GF-D8 (cell line): ENCODE measurements at regions not wholly inside any gene's neighbourhood (a gene's known extent, or its start where the extent isn't known, plus 50 kb on each side); places are given as distances from the start of the nearest gene placed in this dataset.
"Not testable (repeated sequence)": the region's sequence is repeated elsewhere in the genome, so short reads cannot be mapped to it uniquely, and the experiment has no call there.

ENCODE experiments used
- DNase-seq: peaks from one replicate; lab custom pipeline; 2025; lab: John Stamatoyannopoulos, UW

DNA sequence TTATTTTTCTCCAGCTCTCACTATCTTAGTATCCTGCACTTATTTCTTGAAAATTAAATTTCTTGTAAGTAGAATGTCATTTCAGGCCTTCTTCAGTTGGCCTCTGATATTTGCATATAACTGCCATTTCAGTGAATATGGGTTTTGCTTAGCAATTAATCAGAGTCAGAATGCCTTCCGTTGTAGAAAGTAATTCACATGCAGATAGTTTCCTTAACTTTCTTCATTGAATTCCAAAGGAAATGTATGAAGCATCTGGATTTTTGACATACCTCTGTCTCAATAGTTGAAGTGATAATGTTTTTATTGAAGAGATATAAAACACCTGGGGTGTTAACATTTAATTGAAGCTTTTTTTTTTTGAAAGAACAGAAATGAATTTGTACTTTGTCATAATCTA is 914.1 kb upstream of the NXPH2 start:
- DNase-seq, result no peak

DNA sequence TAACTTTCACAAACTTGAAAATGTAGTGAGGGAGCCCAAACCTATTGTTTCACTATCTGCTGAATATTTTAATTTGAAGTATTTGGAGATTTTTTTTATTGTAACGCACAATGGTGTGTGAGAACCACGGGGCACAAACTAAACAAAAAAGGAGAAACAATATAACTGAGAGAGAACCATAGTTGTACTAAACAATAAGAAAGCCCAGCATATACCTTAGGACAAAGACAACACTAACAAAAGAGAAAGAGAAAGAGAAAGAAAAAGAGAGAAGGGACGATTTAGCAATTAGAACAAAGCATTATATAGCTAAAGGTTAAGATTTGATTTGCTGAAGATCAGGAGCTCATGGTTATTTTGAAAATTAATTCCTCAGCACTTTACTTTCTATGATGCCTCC is 906.0 kb upstream of the NXPH2 start:
- no peak for DNase-seq

DNA sequence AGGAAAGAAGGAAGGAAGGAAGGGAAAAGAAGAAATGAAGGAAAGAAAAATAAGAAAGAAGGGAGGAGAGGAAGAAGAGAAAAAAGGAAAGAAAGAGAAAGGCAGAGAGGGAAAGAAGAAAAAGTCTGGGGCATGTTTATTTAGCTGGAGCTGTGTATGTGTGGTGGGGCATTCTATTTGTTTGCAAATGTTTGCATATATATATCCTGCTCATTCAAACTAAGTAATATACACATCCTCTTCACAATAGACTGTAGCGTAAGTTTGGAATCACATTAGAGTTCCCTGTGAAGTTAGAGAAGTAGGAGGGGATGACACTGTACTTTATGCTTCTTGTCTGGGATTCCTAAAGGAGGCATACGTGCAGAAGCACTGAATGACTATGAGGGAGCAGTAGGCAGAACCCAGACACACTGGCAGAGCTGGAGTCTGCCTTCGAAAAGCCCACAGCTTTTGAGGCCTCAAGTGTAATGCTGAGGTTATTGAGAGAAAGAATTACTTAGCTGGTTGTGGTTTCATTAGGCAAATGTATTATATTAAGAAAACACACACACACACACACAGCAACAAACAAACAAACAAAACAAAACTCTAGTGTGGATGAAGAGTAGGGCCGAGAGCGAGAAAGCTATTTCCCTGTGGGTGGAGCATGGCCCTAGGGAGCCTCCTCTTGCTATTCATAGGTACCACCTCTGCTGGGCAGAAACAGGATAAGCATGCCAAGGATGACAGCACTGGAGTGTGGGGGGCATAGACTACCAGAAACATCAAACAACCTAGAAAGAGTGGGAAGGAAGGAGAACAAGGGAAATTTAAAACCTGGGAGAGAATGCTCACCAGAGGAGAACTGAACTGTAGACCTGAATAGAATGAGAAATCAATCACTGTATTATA is 905.1 kb upstream of the NXPH2 start:
- DNase-seq, result no peak

DNA sequence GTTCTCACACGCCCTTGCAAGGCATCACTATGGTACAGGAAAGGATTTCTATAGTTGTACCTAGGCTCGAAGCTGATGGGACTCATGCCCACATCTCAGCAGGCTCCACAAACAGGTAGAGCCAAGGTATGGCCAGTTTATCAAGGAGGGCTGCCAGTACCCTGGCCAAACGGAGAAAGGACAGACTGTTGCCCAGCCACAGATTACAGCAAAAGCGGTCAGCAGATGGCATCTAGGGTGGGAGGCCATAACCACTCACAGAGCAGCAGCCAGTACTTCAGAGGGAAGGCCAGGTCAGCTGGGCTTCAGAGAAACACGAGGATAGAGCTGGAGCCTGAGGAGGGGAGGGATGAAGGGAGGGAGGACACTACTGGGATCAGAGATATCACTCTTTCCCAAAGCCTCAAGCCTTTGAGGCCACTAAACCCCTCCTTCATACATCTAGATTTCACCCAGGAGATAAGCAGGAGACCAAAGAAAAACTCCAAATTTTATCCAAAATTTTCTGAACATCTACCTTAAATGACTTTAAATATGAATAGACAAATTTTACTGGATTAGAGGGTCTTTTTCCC is 904.2 kb upstream of the NXPH2 start:
- DNase-seq, result no peak

DNA sequence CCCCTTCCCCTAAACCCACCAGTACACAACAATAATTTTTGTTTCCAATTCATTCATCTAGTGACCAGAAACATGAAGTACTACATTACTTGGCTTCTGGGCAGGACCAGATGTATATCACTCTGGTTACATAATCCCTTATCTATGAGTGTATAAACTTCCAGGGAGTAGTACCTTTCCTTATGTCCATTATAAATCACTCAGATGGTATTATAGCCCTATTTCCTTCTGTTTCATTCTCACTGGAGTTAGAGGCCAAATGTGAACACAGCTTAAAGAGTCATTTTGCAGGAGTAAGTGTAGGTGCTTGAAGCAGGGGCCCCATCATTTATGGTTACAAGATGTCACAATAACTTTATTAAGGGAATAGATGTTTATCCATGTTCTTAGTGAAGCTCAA is 894.4 kb upstream of the NXPH2 start:
- no peak for DNase-seq

DNA sequence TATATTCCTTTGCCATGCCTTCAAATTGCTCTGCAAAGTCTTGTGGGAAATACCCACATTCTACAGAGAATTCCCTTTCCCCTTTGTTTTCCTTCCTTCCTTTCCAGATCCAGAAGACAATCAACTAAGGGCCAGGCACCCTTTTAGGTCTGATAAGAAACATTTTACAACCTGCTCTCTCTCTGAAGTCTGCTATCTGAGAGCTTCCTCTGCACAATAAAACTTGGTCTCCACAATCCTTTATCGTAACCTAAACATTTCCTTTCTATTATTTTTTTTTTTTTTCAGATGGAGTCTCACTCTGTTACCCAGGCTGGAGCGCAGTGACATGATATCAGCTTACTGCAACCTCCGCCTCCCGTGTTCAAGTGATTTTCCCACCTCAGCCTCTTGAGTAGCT is 893.3 kb upstream of the NXPH2 start:
- not testable (repeated sequence) for DNase-seq

DNA sequence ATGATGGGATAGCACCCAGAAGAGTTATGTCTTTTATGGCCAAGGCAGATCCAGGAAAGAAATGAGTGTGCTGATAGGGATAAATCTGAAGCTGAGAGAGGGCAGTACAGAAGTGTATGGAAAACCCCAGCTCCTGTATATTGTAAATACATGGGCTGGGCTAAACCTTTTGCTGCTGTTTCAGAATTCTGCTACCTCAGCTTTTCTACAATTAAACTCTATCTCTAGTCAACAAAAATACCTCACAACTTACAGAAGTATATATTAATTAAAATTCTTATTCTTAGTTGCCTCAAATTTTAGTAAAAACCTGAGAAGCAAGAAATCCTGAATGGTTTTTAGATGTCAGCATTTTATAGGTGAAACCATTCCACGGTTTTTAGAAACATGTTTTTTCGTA is 889.5 kb upstream of the NXPH2 start:
- DNase-seq, result no peak

DNA sequence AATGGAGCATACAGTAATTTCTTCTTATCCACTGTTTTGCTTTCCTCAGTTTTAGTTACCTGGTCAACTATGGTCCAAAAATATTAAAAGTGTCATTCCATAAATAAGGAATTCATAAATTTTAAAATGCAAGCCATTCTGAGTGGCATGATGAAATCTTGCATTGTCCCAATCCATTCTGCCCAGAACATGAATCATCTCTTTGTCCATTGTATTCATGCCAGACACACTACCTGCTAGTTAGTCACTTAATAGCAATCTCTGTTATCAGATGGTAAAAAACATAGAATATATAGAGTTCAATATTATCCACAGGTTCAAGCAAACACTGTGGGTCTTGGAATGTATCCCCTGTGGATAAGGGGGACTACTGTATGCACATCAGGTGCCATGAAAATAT is 872.2 kb upstream of the NXPH2 start:
- no peak for DNase-seq

DNA sequence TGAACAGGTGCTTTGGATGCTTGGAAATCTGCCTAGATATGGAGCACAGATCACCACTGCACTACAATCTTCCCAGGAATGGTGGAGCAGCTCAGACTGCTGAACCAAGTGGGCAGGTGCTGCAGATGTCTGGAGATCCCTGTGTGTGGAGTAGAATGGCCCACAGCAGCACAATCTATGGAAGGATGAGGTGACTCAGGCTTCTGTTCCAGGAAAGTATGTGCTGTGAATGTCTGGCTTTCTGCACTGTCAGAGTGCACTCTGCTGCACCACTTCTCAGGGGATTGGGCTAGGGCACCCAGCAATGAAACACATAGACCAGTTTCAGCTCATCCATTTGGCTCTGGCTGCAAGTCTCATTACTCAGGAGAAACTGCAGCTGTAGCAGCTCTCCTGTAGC is 865.4 kb upstream of the NXPH2 start:
- DNase-seq, result no peak

DNA sequence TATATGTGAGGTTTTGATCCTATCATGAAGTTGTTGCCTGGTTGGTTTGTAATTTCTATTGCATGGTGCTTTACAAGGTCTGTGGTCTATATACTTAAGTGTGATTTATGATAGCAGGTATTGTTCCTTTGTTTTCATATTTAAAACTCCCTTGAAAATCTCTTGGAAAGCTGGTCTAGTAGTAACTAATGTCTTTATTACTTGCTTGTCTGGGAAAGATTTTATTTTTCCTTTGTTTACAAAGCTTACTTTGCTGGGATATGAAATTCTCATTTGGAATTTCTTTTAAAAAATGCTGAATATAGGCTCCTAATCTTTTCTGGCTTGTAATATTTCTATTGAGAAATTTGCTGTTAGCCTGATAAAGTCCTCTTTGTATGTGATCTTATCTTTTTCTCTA is 862.9 kb upstream of the NXPH2 start:
- DNase-seq, result no peak

DNA sequence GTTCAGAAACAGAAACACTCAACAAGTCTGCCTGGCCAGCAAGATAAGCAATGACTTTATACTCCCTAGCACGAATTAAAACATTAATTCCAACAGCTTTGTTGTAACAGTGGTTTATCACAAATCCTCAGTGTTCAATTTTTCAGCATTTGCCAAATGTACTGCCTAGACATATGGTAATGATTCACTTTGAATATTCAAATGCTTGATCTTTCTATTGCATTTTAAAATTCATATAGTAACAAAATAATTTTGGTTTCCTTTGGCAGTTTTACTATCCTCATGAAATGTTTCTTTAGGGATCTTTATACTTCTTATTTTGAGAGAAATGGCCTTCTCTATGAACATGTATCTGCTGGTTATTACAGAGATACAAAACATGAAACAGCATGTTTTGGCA is 851.8 kb upstream of the NXPH2 start:
- no peak for DNase-seq

DNA sequence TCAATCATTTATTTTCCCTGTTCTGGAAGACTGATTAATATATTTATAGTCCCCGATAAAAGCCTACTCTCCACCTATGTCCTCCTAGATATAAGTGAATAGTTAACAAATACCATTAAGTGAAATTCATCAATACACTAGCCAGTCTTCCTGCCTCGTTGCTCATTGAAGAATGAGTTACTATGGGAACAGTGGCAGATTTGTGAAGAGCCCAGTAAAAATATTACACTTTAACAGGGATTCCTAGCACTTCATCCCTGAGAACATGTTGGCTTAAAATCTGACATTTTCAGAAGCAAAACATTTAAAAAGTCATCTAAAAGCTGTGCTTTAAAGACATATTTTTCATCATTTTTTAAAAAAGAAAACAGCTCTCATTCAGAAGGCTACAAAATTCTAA is 848.7 kb upstream of the NXPH2 start:
- no peak for DNase-seq

DNA sequence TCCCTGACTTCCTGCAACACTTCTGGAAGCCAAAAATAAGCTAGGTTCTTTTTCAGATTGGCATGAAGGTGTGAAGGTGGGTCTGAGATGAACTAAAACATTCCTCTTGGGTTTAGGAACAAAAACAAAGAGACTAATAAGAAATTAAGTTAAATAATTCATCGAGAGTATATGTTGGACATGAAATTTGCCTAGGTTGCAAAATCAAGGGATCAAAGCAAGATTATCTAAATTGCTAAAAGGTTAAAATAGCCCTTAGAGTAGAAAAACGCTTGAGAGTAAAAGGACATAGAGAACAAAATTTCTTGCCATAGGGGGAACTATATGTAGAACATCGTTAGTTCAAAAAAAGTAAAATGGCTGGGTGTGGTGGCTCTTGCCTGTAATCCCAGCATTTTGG is 845.9 kb upstream of the NXPH2 start:
- no peak for DNase-seq

DNA sequence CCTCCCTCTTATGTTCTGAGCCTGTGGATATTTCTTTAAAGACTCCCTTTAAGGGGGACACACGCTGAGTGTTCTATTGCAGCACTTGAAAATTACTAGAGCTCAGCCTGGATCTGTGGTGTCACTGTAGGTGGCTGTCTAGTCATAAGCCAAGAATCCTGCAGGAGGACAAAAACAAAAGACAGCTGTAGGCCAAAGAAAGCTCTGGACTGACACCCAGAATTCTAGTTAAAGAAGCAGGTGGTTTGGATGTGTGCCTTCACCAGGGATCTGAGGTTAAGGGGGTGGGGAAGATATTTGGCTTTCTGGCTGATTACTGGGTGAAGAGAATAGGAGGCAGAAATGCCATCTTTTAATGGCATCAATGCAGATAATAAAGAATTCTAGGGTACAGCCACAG is 842.5 kb upstream of the NXPH2 start:
- DNase-seq, result no peak

DNA sequence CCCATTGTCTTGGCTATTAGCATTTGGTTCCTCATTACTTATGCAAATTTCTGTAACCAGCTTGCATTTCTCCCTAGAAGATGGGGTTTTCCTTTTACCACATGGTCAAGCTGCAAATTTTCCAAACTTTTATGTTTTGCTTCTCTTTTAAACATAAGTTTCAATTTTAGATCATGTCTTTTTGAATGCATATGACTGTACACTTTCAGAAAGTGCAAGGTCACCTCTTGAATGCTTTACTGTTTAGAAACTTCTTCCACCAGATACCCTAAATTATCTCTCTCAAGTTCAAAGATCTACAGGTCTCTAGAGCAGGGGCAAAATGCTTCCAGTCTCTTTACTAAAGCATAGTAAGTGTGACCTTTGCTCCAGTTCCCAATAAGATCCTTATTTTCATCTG is 837.6 kb upstream of the NXPH2 start:
- DNase-seq, result no peak

DNA sequence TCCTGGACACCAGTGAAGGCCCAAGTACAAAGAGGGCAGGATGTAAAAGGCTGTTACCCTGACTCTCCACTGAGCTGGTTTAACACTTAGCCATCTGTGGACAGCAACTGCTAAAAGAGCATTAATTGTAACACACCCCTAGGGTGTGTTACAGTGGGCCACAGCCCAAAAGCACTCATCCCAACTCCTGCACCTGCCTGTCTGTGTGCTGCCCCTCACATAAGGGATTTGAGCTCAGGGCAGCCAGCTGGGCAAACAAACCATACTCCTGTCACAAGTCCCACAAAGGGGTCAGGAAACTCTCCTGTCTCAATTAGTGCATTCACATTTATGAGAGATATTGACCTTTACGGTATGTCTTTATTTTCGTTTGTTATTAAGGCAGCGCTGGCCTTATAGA is 833.1 kb upstream of the NXPH2 start:
- no peak for DNase-seq

DNA sequence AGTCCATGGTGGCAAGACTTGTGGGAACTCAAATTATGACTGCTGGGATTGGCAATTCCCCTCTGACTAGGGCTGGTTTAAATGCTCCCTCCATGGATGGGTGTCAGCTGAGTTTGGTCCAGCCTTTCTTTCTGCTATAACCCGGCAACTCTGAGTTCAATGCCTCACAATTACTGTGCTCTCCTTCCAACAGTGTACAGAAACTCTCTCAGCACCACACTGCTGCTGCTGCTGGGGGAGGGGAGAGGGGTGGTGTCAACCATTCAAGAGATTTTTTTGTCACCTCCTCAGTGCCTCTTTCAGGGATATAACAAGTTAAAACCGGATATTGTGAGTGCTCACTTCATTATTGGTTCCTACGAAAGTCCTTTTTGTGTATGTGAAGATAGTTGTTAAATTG is 830.3 kb upstream of the NXPH2 start:
- DNase-seq, result no peak

DNA sequence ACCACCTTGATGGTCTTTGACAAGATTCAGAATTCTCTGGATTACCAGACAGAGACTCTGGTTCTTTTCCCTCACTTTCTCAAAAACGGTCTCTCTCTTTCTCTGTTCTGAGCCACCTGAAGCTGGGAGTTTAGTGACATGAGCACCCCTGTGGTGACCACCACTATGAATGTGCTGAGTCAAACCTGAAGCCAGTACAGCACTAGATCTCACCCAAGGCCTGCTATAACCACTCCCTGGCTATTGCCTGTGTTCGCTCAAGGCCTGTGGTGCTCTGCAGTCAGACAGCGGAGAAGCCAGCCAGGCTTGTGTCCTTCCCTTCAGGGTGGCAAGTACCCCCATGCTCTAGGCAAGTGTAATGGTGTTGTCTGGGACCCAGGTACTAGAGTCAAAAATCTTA is 828.9 kb upstream of the NXPH2 start:
- no peak for DNase-seq

DNA sequence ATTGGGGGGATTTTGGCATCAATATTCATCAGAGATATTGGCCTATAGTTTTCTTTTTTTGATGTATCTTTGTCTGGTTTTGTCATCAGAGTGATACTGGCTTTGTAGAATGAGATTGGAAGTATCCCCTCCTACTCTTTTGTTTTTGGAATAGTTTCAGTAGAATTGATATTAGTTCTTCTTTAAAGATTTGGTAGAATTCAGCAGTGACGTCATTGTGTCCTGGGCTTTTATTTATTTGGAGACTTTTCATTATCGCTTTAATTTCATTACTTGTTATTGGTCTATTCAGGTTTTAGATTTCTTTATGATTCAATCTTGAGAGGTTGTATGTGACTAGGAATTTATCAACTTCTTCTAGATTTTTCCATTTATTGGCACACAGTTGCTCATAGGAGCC is 825.5 kb upstream of the NXPH2 start:
- DNase-seq, result no peak

DNA sequence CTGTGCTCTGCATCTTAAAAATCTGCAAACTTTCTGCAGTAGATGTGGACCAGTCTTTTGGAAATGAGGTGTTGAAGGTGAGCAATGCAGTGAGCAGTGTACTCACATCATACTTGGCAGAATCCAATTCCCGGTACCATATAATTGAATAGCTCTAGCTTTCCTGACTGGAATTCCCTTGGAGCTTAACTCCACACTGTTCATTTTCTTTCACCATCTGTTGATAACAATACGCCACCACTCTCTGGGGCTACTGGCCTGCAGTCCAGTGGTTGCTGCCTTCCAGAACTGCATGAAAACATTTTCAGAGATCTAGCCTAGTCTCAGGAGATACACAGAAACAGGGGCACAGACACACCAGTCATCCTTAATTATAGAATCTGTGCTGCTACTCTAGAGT is 820.0 kb upstream of the NXPH2 start:
- no peak for DNase-seq

DNA sequence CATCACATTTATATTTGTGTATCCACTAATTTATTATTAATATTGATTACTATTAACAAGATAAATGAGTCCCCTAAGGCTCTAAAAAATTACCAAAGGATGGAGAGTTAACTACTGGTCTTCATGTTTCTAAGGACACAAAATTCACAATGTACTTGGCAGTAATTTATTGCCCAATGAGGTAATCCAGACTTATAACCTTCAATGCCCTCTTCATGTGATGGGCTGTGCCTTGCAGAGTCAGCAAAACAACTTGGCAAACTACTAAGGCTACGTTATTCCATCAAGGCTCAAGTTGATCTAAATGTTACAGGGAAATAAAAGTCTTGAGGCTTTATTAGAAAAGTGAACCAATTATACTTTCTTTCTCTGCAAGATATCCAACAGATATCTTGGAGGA is 804.9 kb upstream of the NXPH2 start:
- no peak for DNase-seq

DNA sequence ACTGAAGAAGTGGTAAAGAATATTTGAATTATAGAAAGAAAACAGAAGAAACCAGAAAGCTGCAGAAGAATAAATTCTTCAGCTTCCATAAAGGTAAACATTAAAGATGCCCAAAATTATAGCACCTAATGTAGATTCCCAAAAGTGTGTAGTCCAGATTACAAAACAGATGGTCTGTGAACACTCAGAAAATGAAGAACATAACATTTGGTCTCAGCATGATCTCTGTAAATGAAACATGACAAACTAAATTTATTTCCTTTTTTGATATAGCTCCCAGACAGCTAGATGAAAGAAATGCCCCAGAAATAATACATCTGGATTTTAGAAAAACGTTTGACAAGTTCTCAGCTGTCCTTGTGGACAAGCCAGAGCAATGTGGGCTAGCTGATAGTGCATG is 794.2 kb upstream of the NXPH2 start:
- no peak for DNase-seq

DNA sequence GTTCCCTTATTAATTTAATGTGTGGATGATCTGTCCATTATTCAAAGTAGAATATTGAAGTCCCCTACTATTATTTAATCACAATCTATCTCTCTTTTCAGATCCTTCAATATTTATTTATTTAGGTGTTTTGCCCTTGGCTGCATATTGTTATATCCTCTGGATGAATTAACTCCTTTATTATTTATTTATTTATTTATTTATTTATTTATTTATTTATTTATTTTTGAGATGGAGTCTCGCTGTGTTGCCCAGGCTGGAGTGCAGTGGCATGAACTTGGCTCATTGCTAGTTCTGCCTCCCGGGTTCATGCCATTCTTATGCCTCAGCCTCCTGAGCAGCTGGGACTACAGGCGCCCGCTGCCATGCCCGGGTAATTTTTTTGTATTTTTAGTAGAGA is 776.6 kb upstream of the NXPH2 start:
- DNase-seq, result no peak

DNA sequence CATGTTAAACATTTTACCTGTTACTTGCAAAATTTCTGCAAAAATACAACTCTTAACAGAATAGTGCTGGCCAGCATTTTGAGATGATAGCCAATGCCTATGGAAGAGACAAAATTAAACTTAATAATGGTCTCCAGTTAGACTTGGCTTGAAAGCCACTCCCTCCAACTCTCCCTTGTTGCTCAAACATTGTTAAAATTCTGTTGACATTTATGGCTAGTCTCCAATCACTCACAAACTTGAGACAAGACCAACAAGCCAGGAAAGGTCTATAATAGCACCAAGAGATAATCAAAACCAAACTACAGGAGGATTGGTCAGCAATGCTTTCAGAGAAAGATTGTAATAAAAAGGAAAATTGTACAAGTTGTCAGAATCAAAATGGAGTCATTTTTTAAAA is 770.7 kb upstream of the NXPH2 start:
- DNase-seq, result no peak
